ENCODE measurements at regions not wholly inside any gene's neighbourhood (a gene's known extent, or its start where the extent isn't known, plus 50 kb on each side); places are given as distances from the start of the nearest gene placed in this dataset.

DNA sequence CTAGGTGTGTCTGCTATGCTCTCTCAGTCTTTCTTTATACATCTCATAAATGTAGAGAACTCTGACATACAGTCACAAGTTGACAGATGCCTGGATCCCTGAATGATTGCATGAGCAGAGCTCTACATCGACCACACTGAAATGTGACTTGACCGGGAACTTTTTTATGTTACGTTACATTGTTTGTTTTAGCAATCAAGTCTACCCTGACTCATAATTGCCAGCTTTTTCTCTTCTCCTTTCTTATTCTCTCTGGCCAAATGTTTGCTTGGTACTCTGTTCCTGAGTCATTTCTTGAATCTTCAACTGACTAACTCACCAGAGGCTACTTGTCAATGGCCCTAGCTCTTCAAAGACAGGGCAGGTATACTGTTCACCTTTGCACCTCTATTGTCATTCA is 213.6 kb upstream of the DTNBP1 start (continued):
- peak; percentile 52; the same call in 1 of the 2 replicates for TF ChIP-seq PML (IDR thresholded peaks at IDR 0.05; ENCODE audit: low read length)
- peak; percentile 86 for TF ChIP-seq JUND (IDR thresholded peaks at IDR 0.05; ENCODE audit: low read depth, low read length)
- TF ChIP-seq, protein P1, sequence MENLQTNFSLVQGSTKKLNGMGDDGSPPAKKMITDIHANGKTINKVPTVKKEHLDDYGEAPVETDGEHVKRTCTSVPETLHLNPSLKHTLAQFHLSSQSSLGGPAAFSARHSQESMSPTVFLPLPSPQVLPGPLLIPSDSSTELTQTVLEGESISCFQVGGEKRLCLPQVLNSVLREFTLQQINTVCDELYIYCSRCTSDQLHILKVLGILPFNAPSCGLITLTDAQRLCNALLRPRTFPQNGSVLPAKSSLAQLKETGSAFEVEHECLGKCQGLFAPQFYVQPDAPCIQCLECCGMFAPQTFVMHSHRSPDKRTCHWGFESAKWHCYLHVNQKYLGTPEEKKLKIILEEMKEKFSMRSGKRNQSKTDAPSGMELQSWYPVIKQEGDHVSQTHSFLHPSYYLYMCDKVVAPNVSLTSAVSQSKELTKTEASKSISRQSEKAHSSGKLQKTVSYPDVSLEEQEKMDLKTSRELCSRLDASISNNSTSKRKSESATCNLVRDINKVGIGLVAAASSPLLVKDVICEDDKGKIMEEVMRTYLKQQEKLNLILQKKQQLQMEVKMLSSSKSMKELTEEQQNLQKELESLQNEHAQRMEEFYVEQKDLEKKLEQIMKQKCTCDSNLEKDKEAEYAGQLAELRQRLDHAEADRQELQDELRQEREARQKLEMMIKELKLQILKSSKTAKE (IDR thresholded peaks at IDR 0.05; ENCODE audit: low read depth, poor library complexity, severe bottlenecking): peak; percentile 89
- TF ChIP-seq EP300 (IDR thresholded peaks at IDR 0.05; ENCODE audit: borderline replicate concordance in 1 of 2, control insufficient read depth in 1 of 2, low read depth in 2 of 2, low read length in 2 of 2): peak; percentile 84 to 92
- TF ChIP-seq BACH1 (IDR thresholded peaks at IDR 0.05; ENCODE audit: borderline replicate concordance): peak; percentile 82; the same call in 1 of the 2 replicates
- no peak; the same call in 1 of the 2 replicates for TF ChIP-seq TCF7 (IDR thresholded peaks at IDR 0.05; ENCODE audit: borderline replicate concordance)
- TF ChIP-seq, protein P2, sequence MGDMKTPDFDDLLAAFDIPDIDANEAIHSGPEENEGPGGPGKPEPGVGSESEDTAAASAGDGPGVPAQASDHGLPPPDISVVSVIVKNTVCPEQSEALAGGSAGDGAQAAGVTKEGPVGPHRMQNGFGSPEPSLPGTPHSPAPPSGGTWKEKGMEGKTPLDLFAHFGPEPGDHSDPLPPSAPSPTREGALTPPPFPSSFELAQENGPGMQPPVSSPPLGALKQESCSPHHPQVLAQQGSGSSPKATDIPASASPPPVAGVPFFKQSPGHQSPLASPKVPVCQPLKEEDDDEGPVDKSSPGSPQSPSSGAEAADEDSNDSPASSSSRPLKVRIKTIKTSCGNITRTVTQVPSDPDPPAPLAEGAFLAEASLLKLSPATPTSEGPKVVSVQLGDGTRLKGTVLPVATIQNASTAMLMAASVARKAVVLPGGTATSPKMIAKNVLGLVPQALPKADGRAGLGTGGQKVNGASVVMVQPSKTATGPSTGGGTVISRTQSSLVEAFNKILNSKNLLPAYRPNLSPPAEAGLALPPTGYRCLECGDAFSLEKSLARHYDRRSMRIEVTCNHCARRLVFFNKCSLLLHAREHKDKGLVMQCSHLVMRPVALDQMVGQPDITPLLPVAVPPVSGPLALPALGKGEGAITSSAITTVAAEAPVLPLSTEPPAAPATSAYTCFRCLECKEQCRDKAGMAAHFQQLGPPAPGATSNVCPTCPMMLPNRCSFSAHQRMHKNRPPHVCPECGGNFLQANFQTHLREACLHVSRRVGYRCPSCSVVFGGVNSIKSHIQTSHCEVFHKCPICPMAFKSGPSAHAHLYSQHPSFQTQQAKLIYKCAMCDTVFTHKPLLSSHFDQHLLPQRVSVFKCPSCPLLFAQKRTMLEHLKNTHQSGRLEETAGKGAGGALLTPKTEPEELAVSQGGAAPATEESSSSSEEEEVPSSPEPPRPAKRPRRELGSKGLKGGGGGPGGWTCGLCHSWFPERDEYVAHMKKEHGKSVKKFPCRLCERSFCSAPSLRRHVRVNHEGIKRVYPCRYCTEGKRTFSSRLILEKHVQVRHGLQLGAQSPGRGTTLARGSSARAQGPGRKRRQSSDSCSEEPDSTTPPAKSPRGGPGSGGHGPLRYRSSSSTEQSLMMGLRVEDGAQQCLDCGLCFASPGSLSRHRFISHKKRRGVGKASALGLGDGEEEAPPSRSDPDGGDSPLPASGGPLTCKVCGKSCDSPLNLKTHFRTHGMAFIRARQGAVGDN (IDR thresholded peaks at IDR 0.05): 0 out of 2 replicates have a peak, but pooled peaks have one; percentile 53
- peak; percentile 60; the same call in 1 of the 2 replicates for TF ChIP-seq SPI1 (IDR thresholded peaks at IDR 0.05; ENCODE audit: borderline replicate concordance, insufficient read depth, low read depth, low read length)
- peak; percentile 68 for TF ChIP-seq MEF2A (IDR thresholded peaks at IDR 0.05; ENCODE audit: insufficient read depth, low read depth, low read length)
- TF ChIP-seq IKZF1 (conservative IDR thresholded peaks at IDR 0.05): peak; percentile 75
- peak; percentile 84 for TF ChIP-seq BMI1 (IDR thresholded peaks at IDR 0.05; ENCODE audit: borderline replicate concordance)
- TF ChIP-seq, protein P3, sequence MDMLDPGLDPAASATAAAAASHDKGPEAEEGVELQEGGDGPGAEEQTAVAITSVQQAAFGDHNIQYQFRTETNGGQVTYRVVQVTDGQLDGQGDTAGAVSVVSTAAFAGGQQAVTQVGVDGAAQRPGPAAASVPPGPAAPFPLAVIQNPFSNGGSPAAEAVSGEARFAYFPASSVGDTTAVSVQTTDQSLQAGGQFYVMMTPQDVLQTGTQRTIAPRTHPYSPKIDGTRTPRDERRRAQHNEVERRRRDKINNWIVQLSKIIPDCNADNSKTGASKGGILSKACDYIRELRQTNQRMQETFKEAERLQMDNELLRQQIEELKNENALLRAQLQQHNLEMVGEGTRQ (IDR thresholded peaks at IDR 0.05; ENCODE audit: borderline replicate concordance, low read depth, low read length): no peak
- no peak for TF ChIP-seq NFYB (IDR thresholded peaks at IDR 0.05; ENCODE audit: insufficient read depth, low read depth, low read length)
- 0 out of 2 replicates have a peak, but pooled peaks have one; percentile 3 for TF ChIP-seq RAD21 (IDR thresholded peaks at IDR 0.05; ENCODE audit: insufficient read depth, low read depth, low read length)
- TF ChIP-seq, protein P4, sequence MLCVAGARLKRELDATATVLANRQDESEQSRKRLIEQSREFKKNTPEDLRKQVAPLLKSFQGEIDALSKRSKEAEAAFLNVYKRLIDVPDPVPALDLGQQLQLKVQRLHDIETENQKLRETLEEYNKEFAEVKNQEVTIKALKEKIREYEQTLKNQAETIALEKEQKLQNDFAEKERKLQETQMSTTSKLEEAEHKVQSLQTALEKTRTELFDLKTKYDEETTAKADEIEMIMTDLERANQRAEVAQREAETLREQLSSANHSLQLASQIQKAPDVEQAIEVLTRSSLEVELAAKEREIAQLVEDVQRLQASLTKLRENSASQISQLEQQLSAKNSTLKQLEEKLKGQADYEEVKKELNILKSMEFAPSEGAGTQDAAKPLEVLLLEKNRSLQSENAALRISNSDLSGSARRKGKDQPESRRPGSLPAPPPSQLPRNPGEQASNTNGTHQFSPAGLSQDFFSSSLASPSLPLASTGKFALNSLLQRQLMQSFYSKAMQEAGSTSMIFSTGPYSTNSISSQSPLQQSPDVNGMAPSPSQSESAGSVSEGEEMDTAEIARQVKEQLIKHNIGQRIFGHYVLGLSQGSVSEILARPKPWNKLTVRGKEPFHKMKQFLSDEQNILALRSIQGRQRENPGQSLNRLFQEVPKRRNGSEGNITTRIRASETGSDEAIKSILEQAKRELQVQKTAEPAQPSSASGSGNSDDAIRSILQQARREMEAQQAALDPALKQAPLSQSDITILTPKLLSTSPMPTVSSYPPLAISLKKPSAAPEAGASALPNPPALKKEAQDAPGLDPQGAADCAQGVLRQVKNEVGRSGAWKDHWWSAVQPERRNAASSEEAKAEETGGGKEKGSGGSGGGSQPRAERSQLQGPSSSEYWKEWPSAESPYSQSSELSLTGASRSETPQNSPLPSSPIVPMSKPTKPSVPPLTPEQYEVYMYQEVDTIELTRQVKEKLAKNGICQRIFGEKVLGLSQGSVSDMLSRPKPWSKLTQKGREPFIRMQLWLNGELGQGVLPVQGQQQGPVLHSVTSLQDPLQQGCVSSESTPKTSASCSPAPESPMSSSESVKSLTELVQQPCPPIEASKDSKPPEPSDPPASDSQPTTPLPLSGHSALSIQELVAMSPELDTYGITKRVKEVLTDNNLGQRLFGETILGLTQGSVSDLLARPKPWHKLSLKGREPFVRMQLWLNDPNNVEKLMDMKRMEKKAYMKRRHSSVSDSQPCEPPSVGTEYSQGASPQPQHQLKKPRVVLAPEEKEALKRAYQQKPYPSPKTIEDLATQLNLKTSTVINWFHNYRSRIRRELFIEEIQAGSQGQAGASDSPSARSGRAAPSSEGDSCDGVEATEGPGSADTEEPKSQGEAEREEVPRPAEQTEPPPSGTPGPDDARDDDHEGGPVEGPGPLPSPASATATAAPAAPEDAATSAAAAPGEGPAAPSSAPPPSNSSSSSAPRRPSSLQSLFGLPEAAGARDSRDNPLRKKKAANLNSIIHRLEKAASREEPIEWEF (IDR thresholded peaks at IDR 0.05; ENCODE audit: insufficient replicate concordance, low read depth, low read length): no peak
- TF ChIP-seq MXI1 (IDR thresholded peaks at IDR 0.05; ENCODE audit: low read depth, low read length): no peak
- 0 out of 2 replicates have a peak, but pooled peaks have one; percentile 42 for TF ChIP-seq TCF12 (IDR thresholded peaks at IDR 0.05; ENCODE audit: low read depth, low read length)

Data from GM12878 (cell line).